AG04450 (cell line): ENCODE measurements at regions not wholly inside any gene's neighbourhood (a gene's known extent, or its start where the extent isn't known, plus 50 kb on each side); places are given as distances from the start of the nearest gene placed in this dataset.
"Not testable (repeated sequence)": the region's sequence is repeated elsewhere in the genome, so short reads cannot be mapped to it uniquely, and the experiment has no call there.

ENCODE experiments used
- CTCF ChIA-PET: fragments of 300-600, 350-600 bp; formaldehyde crosslinking; extraction: SDS; loops from one replicate; lab custom pipeline; 2022; ENCODE audit warnings: antibody characterized with exemption, inconsistent platforms; lab: Charles Lee
- POLR2A ChIA-PET: fragments of 350-600 bp; formaldehyde crosslinking; extraction: SDS; loops from one replicate; lab custom pipeline; 2021; ENCODE audit warnings: antibody characterized with exemption, inconsistent platforms; lab: Yijun Ruan, JAX
- DNase-seq: peaks from one replicate; pipeline ENCODE4 v3.0.0-alpha.2; 2011; ENCODE audit warnings: low read depth, low spot score
- H3K27ac ChIP-seq: one replicate; pipeline ENCODE4 v1.5.1; 2012; ENCODE audit warnings: low read depth, low read length, control low read depth
- H3K27me3 ChIP-seq: one replicate; pipeline ENCODE4 v1.6.0; 2012; ENCODE audit warnings: low read length; ENCODE audit not compliant: control insufficient read depth, insufficient read depth
- H3K4me3 ChIP-seq: 2 replicates; pipeline ENCODE4 v1.5.1; 2011; ENCODE audit warnings: mild to moderate bottlenecking, low read depth, low read length, control low read depth
- H3K9me3 ChIP-seq: 2 replicates; pipeline ENCODE4 v1.5.1; 2012; ENCODE audit warnings: low read length; ENCODE audit not compliant: control insufficient read depth, insufficient read depth
- TF ChIP-seq, protein P1 (sequence below): IDR thresholded peaks from 2 replicates; pipeline ENCODE4 v1.5.1; 2011; ENCODE audit warnings: low read depth, low read length, control low read depth, inconsistent platforms

DNA sequence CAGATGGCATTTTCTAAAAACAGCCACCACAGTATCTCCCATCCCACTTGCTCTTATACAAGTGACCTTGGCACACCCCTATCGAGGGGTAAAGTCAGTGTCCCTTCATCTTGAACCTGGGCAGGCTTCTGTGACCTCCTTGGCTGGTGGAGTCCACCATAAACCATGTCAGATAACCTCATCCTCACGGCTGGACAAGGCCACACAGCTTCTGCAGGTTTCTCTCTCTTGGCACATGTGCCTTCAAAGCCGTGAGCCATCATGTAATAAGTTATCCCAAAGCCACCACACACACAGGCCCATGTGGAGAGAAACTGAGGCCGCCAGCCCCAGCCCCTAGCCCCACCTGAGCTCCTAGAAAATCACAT is 105.4 kb downstream of the SNX5 start:
- no peak for DNase-seq
- H3K27ac ChIP-seq = no peak overlapping the region
- H3K4me3 ChIP-seq = no peak overlapping the region
- peaks cover 2% of the 10 kb centered on the region for H3K9me3 ChIP-seq
- ChIA-PET POLR2A (interaction anchor here (0.9 kb wide), 1 partner anchor 11 kb away, joined by 6 read pairs; no protein-coding TSS in a partner anchor), CTCF (no interaction called here)
- peaks cover 3% of the 10 kb centered on the region for H3K27me3 ChIP-seq
- TF ChIP-seq, protein P1, sequence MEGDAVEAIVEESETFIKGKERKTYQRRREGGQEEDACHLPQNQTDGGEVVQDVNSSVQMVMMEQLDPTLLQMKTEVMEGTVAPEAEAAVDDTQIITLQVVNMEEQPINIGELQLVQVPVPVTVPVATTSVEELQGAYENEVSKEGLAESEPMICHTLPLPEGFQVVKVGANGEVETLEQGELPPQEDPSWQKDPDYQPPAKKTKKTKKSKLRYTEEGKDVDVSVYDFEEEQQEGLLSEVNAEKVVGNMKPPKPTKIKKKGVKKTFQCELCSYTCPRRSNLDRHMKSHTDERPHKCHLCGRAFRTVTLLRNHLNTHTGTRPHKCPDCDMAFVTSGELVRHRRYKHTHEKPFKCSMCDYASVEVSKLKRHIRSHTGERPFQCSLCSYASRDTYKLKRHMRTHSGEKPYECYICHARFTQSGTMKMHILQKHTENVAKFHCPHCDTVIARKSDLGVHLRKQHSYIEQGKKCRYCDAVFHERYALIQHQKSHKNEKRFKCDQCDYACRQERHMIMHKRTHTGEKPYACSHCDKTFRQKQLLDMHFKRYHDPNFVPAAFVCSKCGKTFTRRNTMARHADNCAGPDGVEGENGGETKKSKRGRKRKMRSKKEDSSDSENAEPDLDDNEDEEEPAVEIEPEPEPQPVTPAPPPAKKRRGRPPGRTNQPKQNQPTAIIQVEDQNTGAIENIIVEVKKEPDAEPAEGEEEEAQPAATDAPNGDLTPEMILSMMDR = no peak

- H3K9me3 ChIP-seq = peaks cover 10% of the 10 kb centered on the region
- ChIA-PET CTCF (no interaction called here), POLR2A (no interaction called here)
- TF ChIP-seq, protein P1 = no peak
- H3K4me3 ChIP-seq = no peak overlapping the region
- H3K27me3 ChIP-seq = peaks cover 3% of the 10 kb centered on the region
- DNase-seq = no peak
- H3K27ac ChIP-seq = peak overlapping the region; percentile 11
These were observed 106.4 kb downstream of the SNX5 start for GRCh38 chr20:17862171-17862570.

GRCh38 chr20:17861620-17862019 is 107.0 kb downstream of the SNX5 start:
- H3K4me3 ChIP-seq, POLR2A ChIA-PET, DNase-seq, H3K27me3 ChIP-seq, H3K27ac ChIP-seq, CTCF ChIA-PET: not testable (repeated sequence)
- H3K9me3 ChIP-seq = peaks cover 12% of the 10 kb centered on the region

GRCh38 chr20:17860301-17861197 is 108.0 kb downstream of the SNX5 start:
- Histone ChIP-seq H3K27me3 (peaks cover 3% of the 10 kb centered on the region), H3K9me3 (peaks cover 12% of the 10 kb centered on the region), H3K4me3 (no peak overlapping the region), H3K27ac (no peak overlapping the region)
- no peak for DNase-seq
- ChIA-PET POLR2A (no interaction called here), CTCF (no interaction called here)
- TF ChIP-seq, protein P1 = no peak

GRCh38 chr20:17859616-17860232 is 108.9 kb downstream of the SNX5 start:
- Histone ChIP-seq H3K4me3 (no peak overlapping the region), H3K9me3 (peaks cover 12% of the 10 kb centered on the region), H3K27me3 (peaks cover 3% of the 10 kb centered on the region), H3K27ac (no peak overlapping the region)
- TF ChIP-seq, protein P1 = no peak
- DNase-seq = no peak
- POLR2A ChIA-PET = no interaction called here
- CTCF ChIA-PET = no interaction called here
